Medulla oblongata (tissue), 1 donor: ENCODE measurements at regions not wholly inside any gene's neighbourhood (a gene's known extent, or its start where the extent isn't known, plus 50 kb on each side); places are given as distances from the start of the nearest gene placed in this dataset.
"Not testable (repeated sequence)": the region's sequence is repeated elsewhere in the genome, so short reads cannot be mapped to it uniquely, and the experiment has no call there.

Experiments
- DNase-seq: peaks from one replicate; pipeline ENCODE4 v3.0.0-alpha.2; 2015; ENCODE audit errors: extremely low spot score

GRCh38 chr9:81811688-81812087 is 116.5 kb upstream of the SPATA31D4 start:
- not testable (repeated sequence) for DNase-seq

- DNase-seq: no peak
These were observed 113.8 kb upstream of the SPATA31D4 start for GRCh38 chr9:81814401-81814793.

- no peak for DNase-seq
These were observed 113.3 kb upstream of the SPATA31D4 start for GRCh38 chr9:81814794-81815464.

- no peak for DNase-seq
These were observed 112.4 kb upstream of the SPATA31D4 start for GRCh38 chr9:81815781-81816180.

- DNase-seq: no peak
These were observed 109.1 kb upstream of the SPATA31D4 start for GRCh38 chr9:81819155-81819554.

GRCh38 chr9:81819859-81820546 is 108.2 kb upstream of the SPATA31D4 start:
- DNase-seq: no peak

- no peak for DNase-seq
These were observed 105.8 kb upstream of the SPATA31D4 start for GRCh38 chr9:81822301-81822865.

GRCh38 chr9:81822967-81823366 is 105.3 kb upstream of the SPATA31D4 start:
- no peak for DNase-seq

GRCh38 chr9:81823672-81824554 is 104.3 kb upstream of the SPATA31D4 start:
- peak; percentile 45 for DNase-seq

GRCh38 chr9:81824802-81825730 is 103.2 kb upstream of the SPATA31D4 start:
- no peak for DNase-seq

GRCh38 chr9:81825846-81826516 is 102.2 kb upstream of the SPATA31D4 start:
- DNase-seq: no peak

- peak; percentile 94 for DNase-seq
These were observed 101.7 kb upstream of the SPATA31D4 start for GRCh38 chr9:81826517-81826906.

- no peak for DNase-seq
These were observed 100.5 kb upstream of the SPATA31D4 start for GRCh38 chr9:81827616-81828296.

- DNase-seq: no peak
These were observed 98.9 kb upstream of the SPATA31D4 start for GRCh38 chr9:81829195-81829882.

GRCh38 chr9:81830431-81830830 is 97.8 kb upstream of the SPATA31D4 start:
- DNase-seq: not testable (repeated sequence)

GRCh38 chr9:81832571-81833285 is 95.5 kb upstream of the SPATA31D4 start:
- DNase-seq: no peak

- no peak for DNase-seq
These were observed 94.5 kb upstream of the SPATA31D4 start for GRCh38 chr9:81833563-81834345.

- no peak for DNase-seq
These were observed 86.9 kb upstream of the SPATA31D4 start for GRCh38 chr9:81841333-81841732.
